ENCODE measurements at regions not wholly inside any gene's neighbourhood (a gene's known extent, or its start where the extent isn't known, plus 50 kb on each side); places are given as distances from the start of the nearest gene placed in this dataset.

- DNase-seq (ENCODE audit: low spot score): no peak
These were observed 77.5 kb upstream of the GLI2 start for GRCh38 chr2:120658042-120658769.

DNA sequence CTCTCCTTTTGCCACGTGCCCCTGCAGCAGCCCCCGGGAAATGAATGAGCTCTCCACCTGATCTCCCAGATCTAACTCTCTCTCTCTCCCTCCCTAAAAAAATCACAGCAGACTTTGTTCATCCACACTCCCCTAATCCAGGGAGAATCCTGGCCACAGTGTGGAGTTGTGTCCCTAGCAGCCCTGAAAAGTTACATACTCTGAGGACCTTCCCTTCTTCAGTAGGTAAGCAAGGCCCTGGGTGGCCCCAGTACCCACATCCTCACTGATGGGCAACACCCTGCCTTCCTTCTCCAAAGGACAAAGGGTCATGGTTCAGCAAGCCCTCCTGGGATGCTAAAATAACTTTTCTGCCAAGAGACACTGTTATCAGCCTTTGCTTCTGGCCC is 76.9 kb upstream of the GLI2 start:
- DNase-seq (ENCODE audit: low spot score): no peak

- no peak for DNase-seq (ENCODE audit: low spot score)
These were observed 76.2 kb upstream of the GLI2 start for GRCh38 chr2:120659275-120659977.

GRCh38 chr2:120660056-120660694 is 75.5 kb upstream of the GLI2 start:
- DNase-seq (ENCODE audit: low spot score): no peak

DNA sequence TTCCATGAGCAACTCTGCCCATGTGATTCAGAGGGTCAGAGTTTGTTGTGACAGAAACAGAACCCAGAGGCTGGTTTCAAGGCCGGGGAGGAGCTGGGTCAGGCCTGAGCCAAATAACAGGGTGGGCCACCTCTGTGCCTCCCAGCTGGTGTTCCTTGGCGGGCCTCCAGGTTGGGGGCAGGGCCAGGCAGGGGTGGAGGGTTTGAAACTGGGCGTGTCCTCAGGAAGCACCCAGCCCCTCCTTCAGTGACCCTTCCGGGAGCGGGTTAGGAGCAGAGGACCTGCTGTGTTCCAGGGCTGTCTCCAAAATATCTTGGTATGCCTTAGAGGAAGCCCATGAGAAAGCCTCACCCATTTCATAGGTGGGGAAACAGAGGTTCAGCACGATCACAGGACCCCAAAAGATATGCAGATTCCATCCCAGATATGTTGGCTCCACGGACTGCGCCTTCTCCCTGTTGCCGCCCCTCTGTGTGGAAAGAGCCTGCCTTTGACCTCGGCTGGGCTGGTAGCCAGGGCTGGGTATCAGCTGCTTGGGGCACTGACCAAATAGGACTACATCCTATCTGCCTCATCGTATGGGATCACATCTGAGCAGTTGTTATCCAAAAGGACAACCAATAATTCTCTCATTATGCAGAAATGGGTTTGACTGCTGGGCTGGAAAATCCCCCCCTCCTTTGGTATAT is 74.8 kb upstream of the GLI2 start:
- DNase-seq (ENCODE audit: low spot score): no peak

DNA sequence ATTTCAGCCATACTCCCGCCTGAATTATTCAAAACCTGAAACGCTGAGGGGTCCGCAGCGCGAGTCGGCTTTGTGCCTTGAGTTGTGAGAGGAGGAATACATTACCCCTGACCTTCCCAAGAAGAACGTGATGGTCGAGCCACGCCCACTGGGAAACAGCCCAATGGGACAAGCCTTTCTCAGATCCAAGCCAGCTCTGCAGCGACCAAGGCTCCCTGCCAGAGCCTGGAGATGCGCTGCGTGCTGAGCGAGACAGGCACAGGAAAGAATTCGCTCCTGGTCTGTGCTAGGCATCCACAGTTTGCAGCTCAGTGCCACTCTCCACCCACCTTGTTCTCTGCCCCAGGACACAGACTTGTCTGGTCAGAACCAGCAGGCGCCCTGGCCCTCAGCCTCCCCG is 74.1 kb upstream of the GLI2 start:
- no peak for DNase-seq (ENCODE audit: low spot score)

DNA sequence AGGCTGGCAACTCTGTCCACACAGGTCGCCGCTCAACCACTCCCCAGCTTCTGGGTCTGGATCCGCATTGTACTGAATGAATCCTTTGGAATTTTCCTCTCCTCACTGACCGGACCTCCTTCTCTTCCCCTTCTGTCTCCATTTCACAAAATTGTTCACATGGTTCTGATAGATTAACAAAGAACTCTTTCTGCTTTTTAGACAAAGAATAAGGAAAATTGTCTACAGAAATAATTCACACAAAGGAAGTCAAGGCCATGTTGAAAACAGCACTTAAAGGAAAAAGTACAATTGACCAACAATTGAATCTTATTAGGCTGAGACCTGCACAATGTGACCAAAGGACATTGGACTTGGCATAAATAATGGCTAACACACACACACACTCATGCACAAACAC is 73.6 kb upstream of the GLI2 start:
- DNase-seq (ENCODE audit: low spot score): no peak

DNA sequence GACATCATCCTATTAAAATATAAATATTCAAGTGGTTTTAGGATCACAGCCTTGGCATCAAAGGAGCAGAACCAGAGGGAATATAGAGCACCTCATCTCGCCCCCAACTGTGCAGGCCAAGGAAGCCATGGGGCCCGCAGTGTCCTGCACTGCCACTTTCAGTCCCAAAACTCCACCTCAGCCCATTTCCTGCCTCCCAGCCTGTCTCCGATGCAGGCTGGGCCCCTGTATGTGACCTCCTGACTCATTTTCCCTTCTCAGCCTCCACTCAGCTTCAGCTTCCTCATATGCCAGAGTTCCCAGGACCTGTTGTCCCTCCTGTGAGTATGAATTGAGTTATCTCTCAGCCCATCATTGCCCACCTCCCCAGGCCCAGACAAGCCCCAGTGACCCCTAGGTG is 72.9 kb upstream of the GLI2 start:
- no peak for DNase-seq (ENCODE audit: low spot score)

DNA sequence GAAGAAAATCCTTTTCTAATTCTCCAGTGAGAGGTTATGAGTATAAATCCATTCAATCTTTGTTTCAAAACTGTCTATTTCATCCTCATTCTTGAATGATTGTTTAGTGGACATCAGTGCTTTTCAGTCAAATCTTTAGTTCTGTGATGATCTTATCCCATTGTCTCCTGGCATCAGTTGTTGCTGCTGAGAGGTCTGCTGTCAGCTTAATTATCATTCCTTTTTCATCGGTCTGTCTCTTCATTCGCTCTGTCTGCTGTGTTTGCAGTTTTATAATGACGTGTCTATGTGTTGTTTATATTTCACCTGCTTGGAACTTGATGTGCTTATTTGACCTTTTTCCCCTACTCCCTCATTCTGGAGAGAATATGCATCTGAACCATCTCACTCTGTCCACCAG is 69.2 kb upstream of the GLI2 start:
- DNase-seq (ENCODE audit: low spot score): no peak

- DNase-seq (ENCODE audit: low spot score): no peak
These were observed 67.7 kb upstream of the GLI2 start for GRCh38 chr2:120667981-120668380.

GRCh38 chr2:120669121-120669952 is 66.3 kb upstream of the GLI2 start:
- no peak for DNase-seq (ENCODE audit: low spot score)

GRCh38 chr2:120669971-120670370 is 65.7 kb upstream of the GLI2 start:
- DNase-seq (ENCODE audit: low spot score): no peak

DNA sequence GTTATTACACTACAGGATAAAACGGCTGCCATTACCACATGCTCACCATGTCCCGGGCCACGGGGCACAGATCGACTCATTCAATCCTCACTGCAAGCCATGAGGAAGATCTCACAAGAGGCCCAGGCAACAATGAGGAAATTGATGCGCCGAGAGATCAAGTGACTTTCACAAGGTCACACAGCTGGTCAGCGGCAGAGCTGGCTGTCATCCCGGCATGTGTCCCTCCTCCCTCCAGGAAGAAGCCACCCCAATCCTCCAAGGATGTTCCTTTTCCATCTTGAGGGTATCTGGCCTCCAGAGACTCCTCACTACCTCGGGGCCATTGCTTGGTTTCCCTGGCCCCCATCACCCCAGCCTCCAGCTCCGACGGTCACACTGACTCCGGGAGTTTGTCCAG is 65.3 kb upstream of the GLI2 start:
- no peak for DNase-seq (ENCODE audit: low spot score)

DNA sequence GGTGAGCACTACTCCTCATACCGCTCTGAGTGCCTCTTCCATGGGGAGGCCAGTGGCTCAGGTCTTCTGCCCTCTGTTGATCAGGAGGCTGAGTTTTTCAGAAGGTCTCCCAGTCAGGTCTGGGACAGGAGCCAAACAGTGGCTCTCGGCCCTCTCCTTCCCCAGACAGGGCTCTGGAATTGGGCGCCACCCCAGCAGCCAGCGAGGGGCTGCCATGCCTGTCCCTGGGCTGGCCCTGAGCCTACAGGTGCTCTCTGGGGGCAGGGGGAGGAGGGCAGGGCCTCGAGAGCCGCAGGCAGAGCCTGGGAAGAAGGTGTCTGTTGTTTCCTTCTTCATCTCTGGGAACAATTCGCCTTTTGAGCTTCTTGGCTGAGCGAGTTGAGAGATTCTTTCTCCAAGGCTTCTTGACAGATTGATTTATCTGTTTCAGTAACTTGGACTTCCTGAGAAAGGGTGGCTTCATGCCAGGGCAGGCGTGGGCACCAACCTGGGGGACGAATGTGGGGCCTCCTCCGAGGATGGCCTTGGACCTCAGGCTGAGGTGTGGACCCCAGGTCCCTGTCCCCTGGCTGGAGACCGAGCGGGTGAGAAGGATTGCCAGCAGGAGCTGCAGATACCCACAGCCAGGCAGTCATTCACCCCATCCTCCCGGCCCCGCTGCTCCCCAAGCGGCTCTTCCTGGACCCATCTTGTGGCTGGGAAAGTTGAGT is 64.7 kb upstream of the GLI2 start:
- DNase-seq (ENCODE audit: low spot score): no peak

GRCh38 chr2:120672526-120673204 is 63.0 kb upstream of the GLI2 start:
- DNase-seq (ENCODE audit: low spot score): no peak

DNA sequence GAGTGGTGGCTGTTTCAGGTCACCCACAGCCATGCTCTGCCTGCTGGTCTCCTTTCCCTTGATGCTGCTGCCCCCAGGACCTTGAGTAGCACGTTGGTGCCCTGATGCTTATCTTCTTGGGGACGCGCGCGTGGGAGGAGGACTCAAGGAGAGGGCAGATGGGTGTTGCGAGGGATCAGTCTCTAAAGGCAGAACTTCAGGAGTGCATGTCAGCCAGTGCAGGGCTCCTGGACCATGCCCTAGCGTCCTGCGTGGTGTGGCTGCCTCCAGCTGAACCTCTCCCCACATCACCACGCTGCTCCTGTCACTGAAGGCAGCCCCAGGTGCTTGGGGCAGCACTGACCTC is 62.5 kb upstream of the GLI2 start:
- no peak for DNase-seq (ENCODE audit: low spot score)

DNA sequence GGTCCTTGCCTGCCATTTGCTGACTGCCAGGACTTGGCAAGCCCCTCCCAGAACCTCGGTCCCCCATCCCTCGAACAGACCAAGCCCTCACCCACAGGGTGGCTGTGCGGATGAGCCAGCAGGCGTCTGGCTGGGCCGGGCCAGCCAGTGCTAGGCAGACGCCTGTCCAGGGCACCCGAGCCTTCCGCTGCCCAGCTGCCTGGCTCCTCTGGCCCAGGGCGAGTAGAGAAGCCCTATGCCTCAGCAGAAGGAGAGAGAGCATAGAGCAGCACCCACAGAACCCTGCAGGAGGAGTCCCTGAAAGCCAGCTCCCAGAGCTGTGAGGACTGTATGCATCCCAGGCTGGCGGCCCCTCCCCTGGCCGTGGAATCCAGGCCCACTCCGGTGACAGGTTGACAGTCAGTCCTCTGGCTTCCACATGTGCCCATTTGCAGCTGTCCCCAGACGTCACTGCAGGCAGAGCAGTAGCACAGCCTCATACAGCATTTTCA is 62.1 kb upstream of the GLI2 start:
- DNase-seq (ENCODE audit: low spot score): no peak

DNA sequence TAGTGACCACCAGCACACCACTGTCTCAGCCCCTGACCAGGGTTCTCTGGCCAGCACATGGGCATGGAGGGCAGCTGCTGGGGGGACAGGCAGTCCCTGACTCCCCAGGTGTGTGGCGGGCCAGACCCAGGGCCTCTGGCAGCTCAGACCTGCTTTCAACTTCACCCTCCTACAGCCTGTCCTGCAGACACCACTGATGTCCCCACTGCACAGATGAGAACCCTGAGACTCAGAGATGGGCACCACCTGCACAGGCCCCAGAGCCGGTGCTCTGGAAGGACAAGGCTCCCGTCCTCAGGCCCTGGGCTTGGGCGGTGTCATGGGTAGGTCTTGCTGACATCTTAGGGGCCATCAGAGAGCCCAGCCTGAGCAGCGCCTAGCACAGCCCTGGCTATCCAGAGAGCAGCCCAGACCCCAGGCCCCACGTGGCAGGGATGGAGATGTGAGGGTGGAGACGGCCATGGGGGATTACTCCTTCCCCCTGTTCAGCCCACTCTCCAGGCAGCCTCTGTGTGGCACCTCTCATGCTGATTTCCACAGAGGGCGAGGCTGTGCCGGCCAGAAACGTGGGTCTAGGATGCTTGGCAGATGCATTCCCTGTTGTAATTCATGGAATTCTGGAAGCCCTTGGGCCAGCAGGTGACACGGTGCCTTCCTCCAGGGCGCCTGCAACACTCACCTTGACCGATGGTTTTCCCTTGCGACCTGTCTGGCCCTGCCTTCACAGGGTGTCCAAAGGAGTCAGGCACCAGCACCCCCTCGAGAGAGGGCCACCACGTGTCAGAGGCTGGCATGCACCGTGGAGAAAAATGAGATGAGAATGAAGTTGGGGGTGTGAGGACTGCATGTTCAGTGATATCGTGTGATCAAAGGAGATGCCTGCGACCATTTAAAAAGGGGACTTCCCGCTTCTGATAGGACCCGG is 61.2 kb upstream of the GLI2 start:
- no peak for DNase-seq (ENCODE audit: low spot score)

GRCh38 chr2:120675460-120676130 is 60.1 kb upstream of the GLI2 start:
- no peak for DNase-seq (ENCODE audit: low spot score)

Measured in hematopoietic multipotent progenitor cell treated with erythropoietin and hydrocortisone succinate and interleukin-3 and kit ligand, for 17 days (in vitro differentiated cells).